GM20000 (cell line): ENCODE measurements at regions not wholly inside any gene's neighbourhood (a gene's known extent, or its start where the extent isn't known, plus 50 kb on each side); places are given as distances from the start of the nearest gene placed in this dataset.

Source experiments
- DNase-seq: peaks from one replicate; pipeline ENCODE4 v3.0.0; 2012; ENCODE audit warnings: low spot score
- CTCF ChIP-seq: IDR thresholded peaks from 2 replicates; pipeline ENCODE4 v1.5.1; 2012; ENCODE audit warnings: mild to moderate bottlenecking, control low read depth; ENCODE audit errors: extremely low read depth, missing control alignments

GRCh38 chr2:180761224-180761623, 219.2 kb upstream of the UBE2E3 start:
- no peak for DNase-seq
- TF ChIP-seq CTCF: no peak

GRCh38 chr2:180759631-180760030, 220.8 kb upstream of the UBE2E3 start:
- no peak for DNase-seq

GRCh38 chr2:180753809-180754761, 226.3 kb upstream of the UBE2E3 start:
- DNase-seq: no peak
- no peak for TF ChIP-seq CTCF

More at GRCh38 chr2:180759631-180760030, 220.8 kb upstream of the UBE2E3 start:
- TF ChIP-seq CTCF: no peak

DNA sequence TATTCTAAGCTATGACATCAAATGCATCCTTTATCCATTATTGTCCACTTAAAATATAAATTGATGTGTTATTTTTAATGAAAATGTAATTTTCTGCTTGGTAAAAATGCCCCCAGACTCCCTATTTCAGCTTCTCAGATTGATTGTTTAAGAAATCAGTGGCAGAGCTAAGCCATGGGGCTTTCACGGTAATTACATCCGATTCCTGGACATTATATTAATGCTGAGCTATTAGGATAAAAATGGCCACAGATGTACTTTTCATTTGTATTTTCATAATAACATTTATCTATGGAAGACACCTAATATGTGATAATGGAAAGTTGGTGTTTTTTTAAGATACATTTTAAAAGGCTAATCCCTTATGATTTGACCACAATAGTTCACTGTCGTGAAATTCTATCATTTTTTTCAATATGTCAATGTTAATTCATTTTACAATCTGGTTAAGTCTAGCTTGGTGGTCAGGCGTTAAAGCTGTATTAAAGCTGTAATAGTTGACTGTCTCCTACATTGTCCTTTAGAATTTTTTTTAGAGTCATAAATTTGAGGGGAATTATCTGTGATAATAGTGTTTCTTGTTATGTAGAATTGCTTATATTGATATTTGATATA, 229.0 kb upstream of the UBE2E3 start:
- no peak for DNase-seq
- TF ChIP-seq CTCF: no peak

- DNase-seq: no peak
- TF ChIP-seq CTCF: no peak
Measured at GRCh38 chr2:180747728-180748127, 232.7 kb upstream of the UBE2E3 start.

DNA sequence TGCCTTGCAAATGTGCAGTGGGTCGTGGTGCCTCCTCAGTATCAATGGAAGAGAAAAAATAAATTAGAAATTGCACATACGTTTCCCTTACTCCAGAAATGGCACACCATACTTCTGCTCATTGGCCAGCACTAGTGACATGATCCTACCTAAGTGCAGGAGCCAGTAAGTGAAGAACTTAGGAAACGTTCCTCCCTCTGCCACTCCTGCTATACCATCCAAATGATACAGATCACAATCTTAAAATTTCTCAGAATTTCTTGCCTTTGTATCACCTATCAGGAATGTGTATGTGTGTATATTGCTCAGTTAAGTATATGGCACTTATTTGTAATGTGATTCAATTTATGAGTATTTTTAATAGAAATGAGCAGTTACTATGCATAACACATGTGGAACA, 237.0 kb upstream of the UBE2E3 start:
- no peak for TF ChIP-seq CTCF
- DNase-seq: no peak

DNA sequence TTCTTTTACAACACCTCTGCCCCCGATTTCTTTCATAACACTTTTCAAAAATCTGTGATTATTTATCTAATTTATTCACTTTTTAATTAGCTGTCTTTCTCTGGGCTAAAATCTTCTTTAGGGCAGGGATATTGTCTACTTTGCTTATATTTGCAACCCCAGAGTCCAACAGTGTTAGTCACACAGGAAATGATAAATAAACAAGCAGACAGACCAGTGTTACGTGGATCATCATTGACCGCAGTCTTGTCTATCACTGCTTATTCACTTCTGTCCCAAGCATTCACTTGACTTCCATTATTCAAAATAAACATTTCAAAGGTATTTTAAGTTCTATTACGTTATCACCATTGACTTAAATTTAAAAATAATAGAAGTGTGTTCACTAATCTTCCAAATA, 237.6 kb upstream of the UBE2E3 start:
- TF ChIP-seq CTCF: no peak
- no peak for DNase-seq
